Keratinocyte (primary cell): ENCODE measurements at regions not wholly inside any gene's neighbourhood (a gene's known extent, or its start where the extent isn't known, plus 50 kb on each side); places are given as distances from the start of the nearest gene placed in this dataset.

ENCODE experiments used
- DNase-seq: peaks from one replicate; pipeline ENCODE4 v3.0.0-alpha.2; 2011; ENCODE audit warnings: low read depth, missing footprints, low spot score
- FAIRE-seq: peaks from 2 replicates; lab custom pipeline; 2011; peaks lifted over from hg19 to GRCh38; lab: Jason Lieb, UNC
- H2AFZ ChIP-seq: 2 replicates; pipeline ENCODE4 v1.6.0; 2012; ENCODE audit warnings: low read length, control low read depth, inconsistent platforms; ENCODE audit not compliant: control insufficient read depth
- H3K27ac ChIP-seq: 2 replicates; pipeline ENCODE4 v1.5.1; 2011; ENCODE audit warnings: low read length; ENCODE audit not compliant: control insufficient read depth, insufficient read depth
- H3K27me3 ChIP-seq: 3 replicates; pipeline ENCODE4 v1.6.0; 2011; ENCODE audit warnings: low read length; ENCODE audit not compliant: control insufficient read depth, insufficient read depth; ENCODE audit errors: extremely low read depth
- H3K36me3 ChIP-seq, 2 experiments: 2 replicates in 1 of 2; 3 replicates in 1 of 2; pipeline ENCODE4 v1.5.1; 2011; ENCODE audit warnings: low read length in 2 of 2, mild to moderate bottlenecking in 1 of 2; ENCODE audit not compliant: control insufficient read depth in 2 of 2, insufficient read depth in 2 of 2; ENCODE audit errors: extremely low read depth in 1 of 2
- H3K4me1 ChIP-seq: 3 replicates; pipeline ENCODE4 v1.5.1; 2011; ENCODE audit warnings: low read length; ENCODE audit not compliant: control insufficient read depth, insufficient read depth; ENCODE audit errors: extremely low read depth
- H3K4me2 ChIP-seq: 3 replicates; pipeline ENCODE4 v1.6.0; 2011; ENCODE audit warnings: low read depth, low read length; ENCODE audit not compliant: control insufficient read depth, insufficient read depth; ENCODE audit errors: extremely low read depth
- H3K4me3 ChIP-seq, 3 experiments: fragments of 200-600 bp in 1 of 3; sonication (generic) in 1 of 3; 2 replicates in 2 of 3; 3 replicates in 1 of 3; pipeline ENCODE4 v1.5.1; 2011 to 2016; ENCODE audit warnings: low read length in 3 of 3, mild to moderate bottlenecking in 3 of 3, control low read depth in 2 of 3, inconsistent platforms in 1 of 3, low read depth in 1 of 3, mixed read lengths in 1 of 3, mixed run types in 1 of 3, moderate library complexity in 1 of 3; ENCODE audit not compliant: control insufficient read depth in 2 of 3, insufficient read depth in 2 of 3; ENCODE audit errors: extremely low read depth in 1 of 3
- H3K79me2 ChIP-seq: 2 replicates; pipeline ENCODE4 v1.6.0; 2012; ENCODE audit warnings: low read length; ENCODE audit not compliant: control insufficient read depth, insufficient read depth
- H3K9ac ChIP-seq: 3 replicates; pipeline ENCODE4 v1.6.0; 2011; ENCODE audit warnings: low read length; ENCODE audit not compliant: control insufficient read depth, insufficient read depth; ENCODE audit errors: extremely low read depth
- H3K9me1 ChIP-seq: 3 replicates; pipeline ENCODE4 v1.6.0; 2011; ENCODE audit warnings: low read length; ENCODE audit not compliant: control insufficient read depth, insufficient read depth; ENCODE audit errors: extremely low read depth
- H3K9me3 ChIP-seq: 2 replicates; pipeline ENCODE4 v1.5.1; 2012; ENCODE audit warnings: low read depth, low read length; ENCODE audit not compliant: control insufficient read depth
- H4K20me1 ChIP-seq: 3 replicates; pipeline ENCODE4 v1.6.0; 2011; ENCODE audit warnings: low read length; ENCODE audit not compliant: control insufficient read depth, insufficient read depth; ENCODE audit errors: extremely low read depth
- EZH2 ChIP-seq: IDR thresholded peaks from one replicate; pipeline ENCODE4 v1.6.1; 2012; ENCODE audit warnings: inconsistent platforms, mild to moderate bottlenecking, low read length, moderate library complexity
- dilution Hi-C: fragments of 300-500 bp; cut with MboI; formaldehyde crosslinking; loops from one replicate; pipeline ENCODE4 v1.7.0; 2020; ENCODE audit warnings: low sequenced_read_pairs; ENCODE audit not compliant: extremely low pct_ligation_motif_present
- TF ChIP-seq, protein P1 (sequence below), 3 experiments: IDR thresholded peaks in 1 of 3; conservative IDR thresholded peaks in 1 of 3; optimal IDR thresholded peaks in 1 of 3; 2 replicates in 2 of 3; 3 replicates in 1 of 3; pipeline versions ENCODE3 to v1.5.1; 2011; ENCODE audit warnings: low read length in 3 of 3, mild to moderate bottlenecking in 3 of 3, moderate library complexity in 2 of 3, control low read depth in 1 of 3, inconsistent platforms in 1 of 3; ENCODE audit not compliant: insufficient read depth in 2 of 3; ENCODE audit errors: extremely low read depth in 1 of 3

DNA sequence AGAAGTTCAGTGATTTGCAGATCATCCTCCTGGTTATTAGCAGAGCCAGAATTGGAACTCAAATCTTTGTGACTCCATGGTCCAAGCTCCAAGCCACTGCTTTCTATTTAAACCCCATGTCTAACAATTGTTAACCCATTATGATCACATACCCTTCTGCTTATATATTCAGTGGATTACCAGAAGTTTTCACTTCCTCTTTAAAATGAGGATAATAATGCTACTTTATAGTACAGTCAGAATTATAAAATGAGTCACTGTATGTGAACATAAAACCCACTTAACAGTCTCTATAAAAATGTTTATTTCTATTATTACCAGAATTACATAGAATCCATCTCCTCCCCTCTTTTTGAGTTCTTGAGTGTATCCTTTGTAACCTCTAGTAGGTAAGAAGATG, 550.7 kb upstream of the DPPA4 start:
- FAIRE-seq (no peak), DNase-seq (no peak)
- dilution Hi-C loops: no loop called here
- H4K20me1 ChIP-seq: no peaks in the 10 kb centered on the region
- no peak overlapping the region for H2AFZ ChIP-seq
- no peak overlapping the region for H3K4me3 ChIP-seq
- no peaks in the 10 kb centered on the region for H3K4me1 ChIP-seq
- no peak overlapping the region for H3K4me2 ChIP-seq
- no peaks in the 10 kb centered on the region for H3K9me1 ChIP-seq
- no peaks in the 10 kb centered on the region for H3K36me3 ChIP-seq
- H3K79me2 ChIP-seq: no peaks in the 10 kb centered on the region
- H3K27ac ChIP-seq: no peak overlapping the region
- TF ChIP-seq, protein P1, sequence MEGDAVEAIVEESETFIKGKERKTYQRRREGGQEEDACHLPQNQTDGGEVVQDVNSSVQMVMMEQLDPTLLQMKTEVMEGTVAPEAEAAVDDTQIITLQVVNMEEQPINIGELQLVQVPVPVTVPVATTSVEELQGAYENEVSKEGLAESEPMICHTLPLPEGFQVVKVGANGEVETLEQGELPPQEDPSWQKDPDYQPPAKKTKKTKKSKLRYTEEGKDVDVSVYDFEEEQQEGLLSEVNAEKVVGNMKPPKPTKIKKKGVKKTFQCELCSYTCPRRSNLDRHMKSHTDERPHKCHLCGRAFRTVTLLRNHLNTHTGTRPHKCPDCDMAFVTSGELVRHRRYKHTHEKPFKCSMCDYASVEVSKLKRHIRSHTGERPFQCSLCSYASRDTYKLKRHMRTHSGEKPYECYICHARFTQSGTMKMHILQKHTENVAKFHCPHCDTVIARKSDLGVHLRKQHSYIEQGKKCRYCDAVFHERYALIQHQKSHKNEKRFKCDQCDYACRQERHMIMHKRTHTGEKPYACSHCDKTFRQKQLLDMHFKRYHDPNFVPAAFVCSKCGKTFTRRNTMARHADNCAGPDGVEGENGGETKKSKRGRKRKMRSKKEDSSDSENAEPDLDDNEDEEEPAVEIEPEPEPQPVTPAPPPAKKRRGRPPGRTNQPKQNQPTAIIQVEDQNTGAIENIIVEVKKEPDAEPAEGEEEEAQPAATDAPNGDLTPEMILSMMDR (optimal IDR thresholded peaks at IDR 0.05 in 1 of 3, IDR thresholded peaks at IDR 0.05 in 1 of 3, conservative IDR thresholded peaks at IDR 0.05 in 1 of 3; ENCODE audit: extremely low read depth in 1 of 3, insufficient read depth in 2 of 3, low read length in 3 of 3): no peak
- no peak for TF ChIP-seq EZH2
- no peaks in the 10 kb centered on the region for H3K9me3 ChIP-seq
- no peaks in the 10 kb centered on the region for H3K27me3 ChIP-seq
- no peak overlapping the region for H3K9ac ChIP-seq

DNA sequence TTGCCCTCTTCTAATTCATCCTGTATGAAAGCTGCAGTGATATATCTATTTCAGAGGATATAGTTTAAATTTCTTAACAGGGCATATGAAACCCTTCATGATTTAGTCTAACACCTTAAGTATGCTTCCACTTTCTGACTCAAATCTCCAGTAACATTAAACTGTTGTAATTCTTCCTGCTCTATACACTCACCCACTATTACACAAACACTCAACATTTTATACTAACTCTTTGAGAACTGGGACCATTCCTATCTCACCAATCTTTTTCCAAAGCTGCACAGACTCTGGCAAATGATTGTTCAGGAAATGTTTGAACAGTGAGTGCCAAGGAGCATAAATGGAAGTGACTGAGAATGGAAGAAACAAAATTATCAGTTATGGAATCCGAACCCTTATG, 560.4 kb upstream of the DPPA4 start:
- H3K4me1 ChIP-seq: no peaks in the 10 kb centered on the region
- H3K27ac ChIP-seq: no peak overlapping the region
- H2AFZ ChIP-seq: no peak overlapping the region
- H3K79me2 ChIP-seq: no peaks in the 10 kb centered on the region
- FAIRE-seq (no peak), DNase-seq (no peak)
- no peak overlapping the region for H3K4me2 ChIP-seq
- H3K36me3 ChIP-seq: no peaks in the 10 kb centered on the region
- H4K20me1 ChIP-seq: no peaks in the 10 kb centered on the region
- no peak overlapping the region for H3K9ac ChIP-seq
- dilution Hi-C loops: no loop called here
- TF ChIP-seq EZH2: no peak
- TF ChIP-seq, protein P1 (optimal IDR thresholded peaks at IDR 0.05 in 1 of 3, IDR thresholded peaks at IDR 0.05 in 1 of 3, conservative IDR thresholded peaks at IDR 0.05 in 1 of 3; ENCODE audit: extremely low read depth in 1 of 3, insufficient read depth in 2 of 3, low read length in 3 of 3): no peak
- H3K9me3 ChIP-seq: no peaks in the 10 kb centered on the region
- no peak overlapping the region for H3K4me3 ChIP-seq
- no peaks in the 10 kb centered on the region for H3K9me1 ChIP-seq
- H3K27me3 ChIP-seq: no peaks in the 10 kb centered on the region
